Stimulated activated naive CD8-positive, alpha-beta T cell treated with anti-CD3 and anti-CD28 coated beads, Interleukin-15, Interleukin-2, amounts not matched to agents 100 ng/mL and 50 ng/mL, for 24 hours (primary cell): ENCODE measurements at regions not wholly inside any gene's neighbourhood (a gene's known extent, or its start where the extent isn't known, plus 50 kb on each side); places are given as distances from the start of the nearest gene placed in this dataset.
"Not testable (repeated sequence)": the region's sequence is repeated elsewhere in the genome, so short reads cannot be mapped to it uniquely, and the experiment has no call there.

Source experiments
- H3K27ac Mint-ChIP-seq: one replicate; pipeline ENCODE4 v1.8.0; 2021; ENCODE audit warnings: mild to moderate bottlenecking, mixed read lengths
- H3K27me3 Mint-ChIP-seq: one replicate; pipeline ENCODE4 v1.8.0; 2021; ENCODE audit warnings: mixed read lengths
- H3K36me3 Mint-ChIP-seq: one replicate; pipeline ENCODE4 v1.8.0; 2021; ENCODE audit warnings: low read depth, mixed read lengths
- H3K4me1 Mint-ChIP-seq: one replicate; pipeline ENCODE4 v1.8.0; 2021; ENCODE audit warnings: low read depth, mixed read lengths
- H3K4me3 Mint-ChIP-seq: one replicate; pipeline ENCODE4 v1.8.0; 2021; ENCODE audit warnings: mild to moderate bottlenecking, mixed read lengths
- H3K9me3 Mint-ChIP-seq: one replicate; pipeline ENCODE4 v1.8.0; 2021; ENCODE audit warnings: mixed read lengths

- not testable (repeated sequence) for H3K27me3 Mint-ChIP-seq, H3K27ac Mint-ChIP-seq, H3K4me3 Mint-ChIP-seq, H3K4me1 Mint-ChIP-seq
- Mint-ChIP-seq H3K9me3 (peaks cover 50% of the 10 kb centered on the region), H3K36me3 (peaks cover 33% of the 10 kb centered on the region)
These were observed 1057.5 kb upstream of the USP9Y start for GRCh38 chrY:11643549-11643948.

DNA sequence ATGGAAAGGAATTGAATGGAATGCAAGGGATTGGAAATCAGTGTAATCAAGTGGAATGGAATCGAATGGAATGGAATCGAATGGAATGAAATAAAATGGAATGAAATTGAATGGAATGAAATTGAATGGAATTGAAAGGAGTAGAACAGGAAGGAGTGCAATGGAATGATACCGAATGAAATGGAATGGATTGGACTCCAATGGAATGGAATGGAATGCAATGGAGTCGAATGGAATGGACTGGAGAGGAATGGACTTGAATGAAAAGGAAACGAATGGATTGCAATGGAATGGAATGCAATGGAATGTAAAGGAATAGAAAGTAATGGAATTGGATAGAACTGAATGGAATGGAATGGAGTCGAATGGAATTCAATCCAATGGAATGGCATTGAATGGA lies 1032.8 kb upstream of the USP9Y start:
- Mint-ChIP-seq H3K4me3 (no peak overlapping the region), H3K9me3 (peaks cover 84% of the 10 kb centered on the region), H3K36me3 (peaks cover 65% of the 10 kb centered on the region), H3K4me1 (no peaks in the 10 kb centered on the region), H3K27me3 (no peaks in the 10 kb centered on the region), H3K27ac (no peak overlapping the region)
